K562 (cell line): ENCODE measurements at regions not wholly inside any gene's neighbourhood (a gene's known extent, or its start where the extent isn't known, plus 50 kb on each side); places are given as distances from the start of the nearest gene placed in this dataset.

Source experiments
- ATAC-seq: fragments of 200-7000 bp; cut with Tn5 transposase; 3 replicates; pipeline ENCODE4 v1.9.1; 2020; ENCODE audit warnings: moderate library complexity
- BruUV-seq: library from RNA; stranded (reverse); fragments of 400-500 nt; replicated peaks from 2 replicates; lab custom pipeline; 2021; lab: Mats Ljungman, UMichigan
- CTCF ChIA-PET: fragments of 300-600 bp; formaldehyde crosslinking; extraction: SDS; loops from one replicate; lab custom pipeline; 2021; ENCODE audit warnings: low intra/inter-chr PET ratio; lab: Yijun Ruan, JAX
- POLR2A ChIA-PET: fragments of 300-600, 350-650 bp; sonication (Branson Sonifier 250); formaldehyde crosslinking; extraction: SDS; loops from one replicate; lab custom pipeline; 2021; ENCODE audit warnings: antibody characterized with exemption, inconsistent platforms; lab: Yijun Ruan, JAX
- DNase-seq, 4 experiments: peaks; one replicate each; pipeline versions ENCODE4 v3.0.0 to v3.0.0-alpha.2; 2011 to 2018; ENCODE audit warnings: low spot score in 3 of 4, mixed read lengths in 3 of 4; ENCODE audit errors: extremely low read depth in 1 of 4
- FAIRE-seq: peaks from 2 replicates; lab custom pipeline; 2011; peaks lifted over from hg19 to GRCh38; lab: Jason Lieb, UNC
- H2AFZ ChIP-seq: 2 replicates; pipeline ENCODE4 v1.6.0; 2011; ENCODE audit warnings: low read depth, low read length, control low read depth, inconsistent platforms
- H3K27ac ChIP-seq: fragments of 200-600 bp; 3 replicates; pipeline ENCODE4 v1.8.0; 2011; ENCODE audit warnings: low read depth, mild to moderate bottlenecking, control low read depth, inconsistent platforms, low read length, moderate library complexity, mixed read lengths; ENCODE audit errors: extremely low read depth
- H3K27me3 ChIP-seq, 2 experiments: fragments of 300-600 bp in 1 of 2; 2 replicates in 1 of 2; 3 replicates in 1 of 2; pipeline versions ENCODE4 v1.6.0 to v1.8.0; 2011; ENCODE audit warnings: inconsistent platforms in 2 of 2, low read length in 2 of 2, mild to moderate bottlenecking in 1 of 2, mixed read lengths in 1 of 2, moderate library complexity in 1 of 2; ENCODE audit not compliant: control insufficient read depth in 2 of 2, insufficient read depth in 2 of 2
- H3K36me3 ChIP-seq: fragments of 300-600 bp; 3 replicates; pipeline ENCODE4 v1.8.0; 2011; ENCODE audit warnings: mild to moderate bottlenecking, low read length, inconsistent platforms; ENCODE audit not compliant: control insufficient read depth, insufficient read depth
- H3K4me1 ChIP-seq, 2 experiments: fragments of 200-600 bp in 1 of 2; replicated peaks in 1 of 2; 2 replicates in 1 of 2; 3 replicates in 1 of 2; pipeline versions ENCODE4 v1.5.1 to v1.8.0; 2011; ENCODE audit warnings: inconsistent platforms in 2 of 2, low read length in 2 of 2, mild to moderate bottlenecking in 1 of 2, mixed read lengths in 1 of 2, moderate library complexity in 1 of 2; ENCODE audit not compliant: control insufficient read depth in 2 of 2, insufficient read depth in 2 of 2
- H3K4me2 ChIP-seq: 2 replicates; pipeline ENCODE4 v1.6.1; 2011; ENCODE audit warnings: low read length, control low read depth, inconsistent platforms, mixed read lengths; ENCODE audit not compliant: insufficient read depth
- H3K4me3 ChIP-seq: fragments of 200-600 bp; sonication (generic), shearing (Covaris generic); 2 replicates; pipeline ENCODE4 v1.5.1; 2016; ENCODE audit warnings: control low read depth, inconsistent platforms
- H3K79me2 ChIP-seq: fragments of 200-600 bp; 3 replicates; pipeline ENCODE4 v1.8.0; 2011; ENCODE audit warnings: low read length, inconsistent platforms; ENCODE audit not compliant: control insufficient read depth, insufficient read depth
- H3K9ac ChIP-seq, 2 experiments: 2 replicates each; pipeline versions ENCODE4 v1.6.0 to v1.6.1; 2011; ENCODE audit warnings: low read depth in 2 of 2, low read length in 2 of 2, control low read depth in 1 of 2, inconsistent platforms in 1 of 2, mild to moderate bottlenecking in 1 of 2, mixed read lengths in 1 of 2; ENCODE audit not compliant: insufficient read depth in 1 of 2
- H3K9me1 ChIP-seq: one replicate; pipeline ENCODE4 v1.6.0; 2011; ENCODE audit warnings: inconsistent platforms, mild to moderate bottlenecking, low read length, moderate library complexity; ENCODE audit not compliant: control insufficient read depth, insufficient read depth
- H3K9me3 ChIP-seq: replicated peaks from 2 replicates; pipeline ENCODE4 v1.5.1; 2011; ENCODE audit warnings: low read depth, low read length, inconsistent platforms; ENCODE audit not compliant: control insufficient read depth, insufficient read depth
- H4K20me1 ChIP-seq: replicated peaks from 2 replicates; pipeline ENCODE4 v1.6.1; 2011; ENCODE audit warnings: low read length, inconsistent platforms, mixed read lengths; ENCODE audit not compliant: control insufficient read depth, insufficient read depth
- CBX5 ChIP-seq: IDR thresholded peaks from 2 replicates; pipeline ENCODE4 v1.6.1; 2014; ENCODE audit warnings: low read depth, borderline replicate concordance
- CHD2 ChIP-seq: IDR thresholded peaks from 2 replicates; pipeline ENCODE4 v1.6.1; 2011; ENCODE audit warnings: low read depth, low read length
- CREB5 ChIP-seq: fragments of 250-450 bp; sonication (Bioruptor Pico); IDR thresholded peaks from 2 replicates; pipeline ENCODE4 v1.5.0; 2020; ENCODE audit warnings: mild to moderate bottlenecking
- CTBP1 ChIP-seq: fragments of 450-650 bp; IDR thresholded peaks from 2 replicates; pipeline ENCODE4 v1.6.1; 2016; ENCODE audit warnings: borderline replicate concordance
- ESRRB ChIP-seq: fragments of 250-450 bp; sonication (Bioruptor Pico); IDR thresholded peaks from 2 replicates; pipeline ENCODE4 v1.5.0; 2020; ENCODE audit warnings: mild to moderate bottlenecking, moderate library complexity, borderline replicate concordance
- MAFF ChIP-seq: IDR thresholded peaks from 2 replicates; pipeline ENCODE4 v1.6.1; 2012; ENCODE audit warnings: low read length, improper control_type of control experiment
- ZC3H11A ChIP-seq: IDR thresholded peaks from 2 replicates; pipeline ENCODE4 v1.6.1; 2012; ENCODE audit warnings: low read depth, low read length, improper control_type of control experiment
- ZKSCAN3 ChIP-seq: fragments of 250-450 bp; sonication (Bioruptor Pico); IDR thresholded peaks from 2 replicates; pipeline ENCODE4 v1.4.0; 2020
- ZNF263 ChIP-seq: sonication (generic); formaldehyde crosslinking; IDR thresholded peaks from 2 replicates; pipeline ENCODE4 v1.8.0; 2022; ENCODE audit warnings: mild to moderate bottlenecking, missing genetic modification reagents, borderline replicate concordance
- ZSCAN29 ChIP-seq: fragments of 450-650 bp; IDR thresholded peaks from 2 replicates; pipeline ENCODE4 v1.6.1; 2017
- WGBS: fragments of 100-300 bp; shearing (Covaris generic); methylation state at CpG from one replicate; pipeline ENCODE4 v1.1.6; 2016; ENCODE audit warnings: low coverage, mixed read lengths; ENCODE audit not compliant: insufficient coverage; ENCODE audit errors: missing lambda C conversion rate; 5-methylcytosine and 5-hydroxymethylcytosine counted together
- in situ Hi-C: fragments of 300-500 bp; cut with MboI; formaldehyde crosslinking; loops from 4 replicates; pipeline ENCODE4 v1.15.0; 2018; ENCODE audit warnings: inconsistent platforms, mixed read lengths
- intact Hi-C: fragments of 100-400 bp; cut with micrococcal nuclease; formaldehyde crosslinking; loops from 2 replicates; pipeline ENCODE4 v1.14.2; 2022

GRCh38 chr1:230009611-230010313 lies 57.3 kb upstream of the GALNT2 start:
- Histone ChIP-seq H3K4me1 (peaks cover 0 to 3% of the 10 kb centered on the region in 2 experiments; a peak in 1 of 5 replicates), H3K79me2 (no peaks in the 10 kb centered on the region), H3K9me1 (no peaks in the 10 kb centered on the region), H3K27ac (no peak overlapping the region), H4K20me1 (no peaks in the 10 kb centered on the region), H3K4me3 (no peak overlapping the region), H3K27me3 (peaks cover 50 to 53% of the 10 kb centered on the region in 2 experiments), H2AFZ (no peak overlapping the region), H3K4me2 (no peak overlapping the region), H3K9me3 (no peaks in the 10 kb centered on the region), H3K36me3 (no peaks in the 10 kb centered on the region), H3K9ac (no peak overlapping the region)
- WGBS = 0% methylated on average over 7 of the region's 7 CpGs
- FAIRE-seq (no peak), DNase-seq (no peak), ATAC-seq (no peak)
- ChIA-PET POLR2A (no interaction called here), CTCF (no interaction called here)
- in situ Hi-C loops = no loop called here
- no TSS peak for BruUV-seq
- TF ChIP-seq ZSCAN29 = no peak
- intact Hi-C loops = no loop called here

GRCh38 chr1:230010603-230011332 lies 56.3 kb upstream of the GALNT2 start:
- no peaks in the 10 kb centered on the region for H3K79me2 ChIP-seq
- no peak for DNase-seq
- no peak overlapping the region for H3K9ac ChIP-seq
- no peaks in the 10 kb centered on the region for H3K9me1 ChIP-seq
- WGBS = under 1% methylated on average over 7 of the region's 7 CpGs
- no peak for TF ChIP-seq CBX5
- TF ChIP-seq CTBP1 = no peak
- TF ChIP-seq ZKSCAN3 = no peak
- no peak for TF ChIP-seq ZNF263 (CRISPR knock-in tag)
- no peak for TF ChIP-seq MAFF
- TF ChIP-seq CHD2 = no peak
- TF ChIP-seq ZC3H11A = no peak
- no peak for TF ChIP-seq CREB5 (CRISPR knock-in tag)
- no peak for TF ChIP-seq ESRRB (CRISPR knock-in tag)
- no peak for ATAC-seq
- in situ Hi-C loops (no loop called here), intact Hi-C loops (no loop called here)
- H3K27me3 ChIP-seq = peaks cover 47 to 48% of the 10 kb centered on the region in 2 experiments
- no peak for FAIRE-seq
- H3K9me3 ChIP-seq = no peaks in the 10 kb centered on the region
- no peak overlapping the region for H3K4me2 ChIP-seq
- H3K4me3 ChIP-seq = no peak overlapping the region
- ChIA-PET CTCF (no interaction called here), POLR2A (interaction anchor here (0.8 to 1.7 kb wide), 2 partner anchors 8 to 800 kb away, joined by 3 to 4 read pairs; no protein-coding TSS in a partner anchor)
- no peaks in the 10 kb centered on the region for H3K36me3 ChIP-seq
- BruUV-seq = no TSS peak
- H3K4me1 ChIP-seq = no peaks in the 10 kb centered on the region; a peak in 1 of 5 replicates
- H4K20me1 ChIP-seq = no peaks in the 10 kb centered on the region
- no peak overlapping the region for H2AFZ ChIP-seq
- H3K27ac ChIP-seq = no peak overlapping the region
